ENCODE measurements at regions not wholly inside any gene's neighbourhood (a gene's known extent, or its start where the extent isn't known, plus 50 kb on each side); places are given as distances from the start of the nearest gene placed in this dataset.

- no peaks in the 10 kb centered on the region for H3K36me3 ChIP-seq
- peaks cover 10% of the 10 kb centered on the region for H3K9me3 ChIP-seq (replicated peaks)
- H3K4me3 ChIP-seq: no peak overlapping the region
- DNase-seq: no peak
- no peaks in the 10 kb centered on the region for H3K4me1 ChIP-seq
- H3K27me3 ChIP-seq: no peaks in the 10 kb centered on the region
- no peak overlapping the region for H3K27ac ChIP-seq
Measured at GRCh38 chr1:29397256-29397590, 160.9 kb downstream of the PTPRU start.

GRCh38 chr1:29396438-29397255 lies 160.3 kb downstream of the PTPRU start:
- Histone ChIP-seq H3K9me3 (replicated peaks) (peaks cover 10% of the 10 kb centered on the region), H3K4me1 (no peaks in the 10 kb centered on the region), H3K36me3 (no peaks in the 10 kb centered on the region), H3K4me3 (no peak overlapping the region), H3K27ac (no peak overlapping the region), H3K27me3 (no peaks in the 10 kb centered on the region)
- DNase-seq: no peak

- Histone ChIP-seq H3K4me3 (no peak overlapping the region), H3K27ac (no peak overlapping the region), H3K27me3 (no peaks in the 10 kb centered on the region), H3K4me1 (no peaks in the 10 kb centered on the region), H3K36me3 (no peaks in the 10 kb centered on the region), H3K9me3 (replicated peaks) (peaks cover 10% of the 10 kb centered on the region)
- no peak for DNase-seq
Measured at GRCh38 chr1:29395736-29396437, 159.6 kb downstream of the PTPRU start.

GRCh38 chr1:29394521-29395225 lies 158.4 kb downstream of the PTPRU start:
- no peak for DNase-seq
- Histone ChIP-seq H3K27ac (no peak overlapping the region), H3K36me3 (no peaks in the 10 kb centered on the region), H3K27me3 (no peaks in the 10 kb centered on the region), H3K9me3 (replicated peaks) (0 out of 2 replicates have a peak, but pooled peaks cover 3% of the 10 kb centered on the region), H3K4me1 (no peaks in the 10 kb centered on the region), H3K4me3 (no peak overlapping the region)

- H3K4me3 ChIP-seq: no peak overlapping the region
- H3K27me3 ChIP-seq: no peaks in the 10 kb centered on the region
- H3K27ac ChIP-seq: no peak overlapping the region
- H3K9me3 ChIP-seq (replicated peaks): no peaks in the 10 kb centered on the region
- H3K36me3 ChIP-seq: no peaks in the 10 kb centered on the region
- no peaks in the 10 kb centered on the region for H3K4me1 ChIP-seq
- no peak for DNase-seq
Measured at GRCh38 chr1:29393451-29393826, 157.1 kb downstream of the PTPRU start.

GRCh38 chr1:29392486-29393450 lies 156.4 kb downstream of the PTPRU start:
- no peak overlapping the region for H3K4me3 ChIP-seq
- no peaks in the 10 kb centered on the region for H3K36me3 ChIP-seq
- H3K27me3 ChIP-seq: no peaks in the 10 kb centered on the region
- no peaks in the 10 kb centered on the region for H3K9me3 ChIP-seq (replicated peaks)
- no peak for DNase-seq
- H3K27ac ChIP-seq: no peak overlapping the region
- H3K4me1 ChIP-seq: no peaks in the 10 kb centered on the region

- no peaks in the 10 kb centered on the region for H3K36me3 ChIP-seq
- H3K27ac ChIP-seq: no peak overlapping the region
- DNase-seq: no peak
- H3K27me3 ChIP-seq: no peaks in the 10 kb centered on the region
- no peak overlapping the region for H3K4me3 ChIP-seq
- no peaks in the 10 kb centered on the region for H3K9me3 ChIP-seq (replicated peaks)
- no peaks in the 10 kb centered on the region for H3K4me1 ChIP-seq
Measured at GRCh38 chr1:29392036-29392435, 155.7 kb downstream of the PTPRU start.

GRCh38 chr1:29391362-29391880 lies 155.1 kb downstream of the PTPRU start:
- H3K9me3 ChIP-seq (replicated peaks): no peaks in the 10 kb centered on the region
- H3K36me3 ChIP-seq: no peaks in the 10 kb centered on the region
- no peak for DNase-seq
- H3K4me1 ChIP-seq: no peaks in the 10 kb centered on the region
- H3K27ac ChIP-seq: no peak overlapping the region
- H3K4me3 ChIP-seq: no peak overlapping the region
- H3K27me3 ChIP-seq: no peaks in the 10 kb centered on the region

GRCh38 chr1:29390491-29391361 lies 154.4 kb downstream of the PTPRU start:
- Histone ChIP-seq H3K4me3 (no peak overlapping the region), H3K4me1 (no peaks in the 10 kb centered on the region), H3K36me3 (no peaks in the 10 kb centered on the region), H3K27ac (no peak overlapping the region), H3K9me3 (replicated peaks) (no peaks in the 10 kb centered on the region), H3K27me3 (no peaks in the 10 kb centered on the region)
- no peak for DNase-seq

GRCh38 chr1:29390075-29390474 lies 153.8 kb downstream of the PTPRU start:
- H3K4me1 ChIP-seq: no peaks in the 10 kb centered on the region
- H3K9me3 ChIP-seq (replicated peaks): no peaks in the 10 kb centered on the region
- DNase-seq: no peak
- H3K27me3 ChIP-seq: no peaks in the 10 kb centered on the region
- H3K4me3 ChIP-seq: no peak overlapping the region
- no peaks in the 10 kb centered on the region for H3K36me3 ChIP-seq
- H3K27ac ChIP-seq: no peak overlapping the region

GRCh38 chr1:29389533-29390041 lies 153.3 kb downstream of the PTPRU start:
- no peaks in the 10 kb centered on the region for H3K9me3 ChIP-seq (replicated peaks)
- no peaks in the 10 kb centered on the region for H3K4me1 ChIP-seq
- no peak overlapping the region for H3K4me3 ChIP-seq
- no peak overlapping the region for H3K27ac ChIP-seq
- DNase-seq: no peak
- H3K36me3 ChIP-seq: no peaks in the 10 kb centered on the region
- H3K27me3 ChIP-seq: no peaks in the 10 kb centered on the region

- no peak for DNase-seq
- Histone ChIP-seq H3K27ac (no peak overlapping the region), H3K27me3 (no peaks in the 10 kb centered on the region), H3K36me3 (no peaks in the 10 kb centered on the region), H3K4me3 (no peak overlapping the region), H3K9me3 (replicated peaks) (no peaks in the 10 kb centered on the region), H3K4me1 (no peaks in the 10 kb centered on the region)
Measured at GRCh38 chr1:29388884-29389283, 152.6 kb downstream of the PTPRU start.

- H3K36me3 ChIP-seq: no peaks in the 10 kb centered on the region
- no peaks in the 10 kb centered on the region for H3K4me1 ChIP-seq
- DNase-seq: no peak
- no peak overlapping the region for H3K4me3 ChIP-seq
- no peak overlapping the region for H3K27ac ChIP-seq
- H3K9me3 ChIP-seq (replicated peaks): no peaks in the 10 kb centered on the region
- no peaks in the 10 kb centered on the region for H3K27me3 ChIP-seq
Measured at GRCh38 chr1:29388170-29388569, 151.8 kb downstream of the PTPRU start.
